IPS-NIHi7 (cell line): ENCODE measurements at regions not wholly inside any gene's neighbourhood (a gene's known extent, or its start where the extent isn't known, plus 50 kb on each side); places are given as distances from the start of the nearest gene placed in this dataset.

Source experiments
- DNase-seq: peaks from one replicate; pipeline ENCODE4 v3.0.0; 2012; ENCODE audit warnings: mixed read lengths; ENCODE audit errors: extremely low spot score

- no peak for DNase-seq
These were observed 176.0 kb downstream of the ESRRB start for GRCh38 chr14:76551906-76552305.

GRCh38 chr14:76564471-76565422, 188.8 kb downstream of the ESRRB start:
- DNase-seq, result peak; percentile 57

- DNase-seq, result no peak
These were observed 190.5 kb downstream of the ESRRB start for GRCh38 chr14:76566439-76566838.

GRCh38 chr14:76574416-76575095, 186.7 kb upstream of the VASH1 start:
- DNase-seq, result no peak

GRCh38 chr14:76575108-76575507, 186.2 kb upstream of the VASH1 start:
- DNase-seq, result no peak

GRCh38 chr14:76576047-76576741, 185.1 kb upstream of the VASH1 start:
- DNase-seq, result no peak

- no peak for DNase-seq
These were observed 184.2 kb upstream of the VASH1 start for GRCh38 chr14:76577090-76577489.

- no peak for DNase-seq
These were observed 183.4 kb upstream of the VASH1 start for GRCh38 chr14:76577837-76578236.

GRCh38 chr14:76580399-76580798, 180.9 kb upstream of the VASH1 start:
- no peak for DNase-seq

- no peak for DNase-seq
These were observed 180.3 kb upstream of the VASH1 start for GRCh38 chr14:76580967-76581366.

GRCh38 chr14:76581592-76581991, 179.7 kb upstream of the VASH1 start:
- no peak for DNase-seq

- no peak for DNase-seq
These were observed 178.8 kb upstream of the VASH1 start for GRCh38 chr14:76582447-76582846.

GRCh38 chr14:76583174-76583573, 178.1 kb upstream of the VASH1 start:
- DNase-seq, result no peak

GRCh38 chr14:76583805-76584204, 177.5 kb upstream of the VASH1 start:
- DNase-seq, result no peak

- DNase-seq, result no peak
These were observed 177.0 kb upstream of the VASH1 start for GRCh38 chr14:76584271-76584702.

GRCh38 chr14:76585616-76586015, 175.7 kb upstream of the VASH1 start:
- no peak for DNase-seq

- DNase-seq, result no peak
These were observed 172.0 kb upstream of the VASH1 start for GRCh38 chr14:76589246-76589645.

GRCh38 chr14:76591266-76591665, 170.0 kb upstream of the VASH1 start:
- no peak for DNase-seq

GRCh38 chr14:76595266-76595665, 166.0 kb upstream of the VASH1 start:
- DNase-seq, result no peak

GRCh38 chr14:76597387-76597786, 163.9 kb upstream of the VASH1 start:
- DNase-seq, result no peak

GRCh38 chr14:76599141-76599540, 162.1 kb upstream of the VASH1 start:
- DNase-seq, result no peak

GRCh38 chr14:76599559-76600287, 161.5 kb upstream of the VASH1 start:
- no peak for DNase-seq
